Ovary (tissue), 7 donors: ENCODE measurements at regions not wholly inside any gene's neighbourhood (a gene's known extent, or its start where the extent isn't known, plus 50 kb on each side); places are given as distances from the start of the nearest gene placed in this dataset.
"Not testable (repeated sequence)": the region's sequence is repeated elsewhere in the genome, so short reads cannot be mapped to it uniquely, and the experiment has no call there.

ENCODE experiments used
- DNase-seq, 5 donors: peaks; one replicate each; pipeline ENCODE4 v3.0.0-alpha.2; 2019 to 2020
- H3K27ac ChIP-seq, 2 donors: fragments of 200-600 bp; one replicate each; pipeline versions ENCODE4 v1.5.1 to v1.8.0; 2019 to 2022
- H3K27me3 ChIP-seq: fragments of 200-600 bp; one replicate; pipeline ENCODE4 v1.8.0; 2022
- H3K36me3 ChIP-seq: fragments of 200-600 bp; sonication (generic); one replicate; pipeline ENCODE4 v1.5.1; 2019
- H3K4me1 ChIP-seq: one replicate; pipeline ENCODE4 v1.8.1; 2013; ENCODE audit warnings: mild to moderate bottlenecking, moderate library complexity; ENCODE audit not compliant: insufficient read depth
- H3K4me3 ChIP-seq: fragments of 200-600 bp; sonication (generic); one replicate; pipeline ENCODE4 v1.5.1; 2017
- H3K9me3 ChIP-seq, 2 donors: fragments of 200-600 bp in 1 of 2; sonication (generic) in 1 of 2; one replicate each; pipeline versions ENCODE4 v1.5.1 to v1.8.1; 2013 to 2019; ENCODE audit warnings: mild to moderate bottlenecking in 1 of 2, moderate library complexity in 1 of 2
- CTCF ChIP-seq, 3 donors: fragments of 450-650 bp in 2 of 3; fragments of 200-600 bp in 1 of 3; IDR thresholded peaks; one replicate each; pipeline versions ENCODE4 v1.5.1 to v1.8.0; 2016 to 2022; ENCODE audit warnings: antibody characterized with exemption in 3 of 3, mild to moderate bottlenecking in 1 of 3
- EP300 ChIP-seq: sonication (generic); formaldehyde crosslinking; IDR thresholded peaks from one replicate; pipeline ENCODE4 v1.6.1; 2017; ENCODE audit warnings: antibody characterized with exemption
- POLR2A ChIP-seq: fragments of 450-650 bp; IDR thresholded peaks from one replicate; pipeline ENCODE4 v1.6.1; 2017; ENCODE audit warnings: antibody characterized with exemption, mild to moderate bottlenecking, moderate library complexity
- WGBS, 3 donors: extraction: QIAGEN DNeasy Blood & Tissue Kit in 1 of 3; methylation state at CpG; one replicate each; pipeline versions ENCODE4 v1.1.5 to v1.1.7; 2013 to 2017; 5-methylcytosine and 5-hydroxymethylcytosine counted together
- intact Hi-C, 4 donors: fragments of 100-400 bp; cut with DNase I; formaldehyde crosslinking; loops; one replicate each; pipeline versions ENCODE4 v1.11.0 to v1.15.1; 2022 to 2023
- donor health status: DM: no; HTN: no; CAD: no; lungs with moderate emphysema.
- donor health status: DM: no; HTN: no; CAD: no.
- donor health status: Bipolar disorder and iron deficiency.
- donor health status: DM: no; HTN: no; CAD: no.
- donor health status: DM: yes; HTN: yes; CAD: no.

DNA sequence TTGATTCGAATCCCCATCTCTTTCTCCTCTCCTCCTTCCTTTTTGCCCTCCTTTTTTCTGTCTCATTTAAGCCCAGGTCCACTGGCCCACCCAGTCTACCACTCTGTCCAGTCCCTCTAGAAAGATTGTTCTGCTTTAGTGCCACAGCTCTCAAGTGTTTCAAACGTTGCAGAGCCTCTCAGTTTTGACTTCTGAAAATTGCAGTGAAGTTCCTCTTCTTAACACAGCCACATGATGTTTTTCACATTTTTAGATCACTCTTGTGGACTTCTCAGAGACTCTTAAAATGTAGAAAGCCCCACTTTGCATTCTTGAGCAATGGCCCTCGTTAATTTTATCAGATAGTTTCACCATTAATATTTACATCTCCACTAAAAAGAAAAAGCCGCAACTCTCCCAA lies 253.1 kb downstream of the HAPSTR1 start:
- no peaks in the 10 kb centered on the region for H3K9me3 ChIP-seq
- TF ChIP-seq CTCF (IDR thresholded peaks at IDR 0.05) = no peak
- TF ChIP-seq EP300 = no peak
- no peak for TF ChIP-seq POLR2A
- no peaks in the 10 kb centered on the region for H3K4me1 ChIP-seq
- no peak overlapping the region for H3K27ac ChIP-seq
- H3K36me3 ChIP-seq = no peaks in the 10 kb centered on the region
- WGBS, 3 donors = 53 to 67% (median 59%) methylated on average over 4 of the region's 4 CpGs
- no peak for DNase-seq
- intact Hi-C loops = no loop called here
- no peak overlapping the region for H3K4me3 ChIP-seq
- no peaks in the 10 kb centered on the region for H3K27me3 ChIP-seq

- Histone ChIP-seq H3K9me3 (no peaks in the 10 kb centered on the region), H3K27me3 (no peaks in the 10 kb centered on the region), H3K4me3 (no peak overlapping the region), H3K4me1 (no peaks in the 10 kb centered on the region), H3K36me3 (no peaks in the 10 kb centered on the region), H3K27ac (no peak overlapping the region)
- intact Hi-C loops = no loop called here
- no peak for TF ChIP-seq CTCF (IDR thresholded peaks at IDR 0.05)
- no peak for TF ChIP-seq EP300
- no peak for TF ChIP-seq POLR2A
- DNase-seq = no peak
- 77 to 83% (median 79%) methylated on average over 9 of the region's 9 CpGs for WGBS, 3 donors
Measured at GRCh38 chr16:9345046-9345445, 253.6 kb downstream of the HAPSTR1 start.

- no peaks in the 10 kb centered on the region for H3K4me1 ChIP-seq
- H3K4me3 ChIP-seq = no peak overlapping the region
- no peak for DNase-seq
- intact Hi-C loops = no loop called here
- no peaks in the 10 kb centered on the region for H3K27me3 ChIP-seq
- no peaks in the 10 kb centered on the region for H3K36me3 ChIP-seq
- H3K9me3 ChIP-seq = no peaks in the 10 kb centered on the region
- 32 to 65% (median 55%) methylated on average over 1 of the region's 1 CpG for WGBS, 3 donors
- TF ChIP-seq EP300 (no peak), POLR2A (no peak), CTCF (IDR thresholded peaks at IDR 0.05) (no peak)
- no peak overlapping the region for H3K27ac ChIP-seq
Measured at GRCh38 chr16:9345880-9346279, 254.4 kb downstream of the HAPSTR1 start.

DNA sequence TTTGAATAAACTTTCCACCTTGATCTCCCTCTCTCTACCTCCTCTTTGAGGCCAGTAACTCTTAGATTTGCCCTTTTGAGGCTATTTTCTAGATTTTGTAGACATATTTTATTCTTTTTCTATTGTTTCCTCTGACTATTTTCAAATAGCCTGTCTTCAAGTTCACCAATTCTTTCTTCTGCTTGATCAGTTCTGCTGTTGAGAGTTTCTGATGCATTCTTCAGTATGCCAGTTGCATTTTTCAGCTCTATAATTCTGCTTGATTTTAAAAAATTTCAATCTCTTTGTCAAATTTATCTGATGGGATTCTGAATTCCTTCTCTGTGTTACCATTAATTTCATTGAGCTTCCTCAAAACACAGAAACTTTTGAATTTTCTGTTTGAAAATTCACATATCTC lies 257.5 kb downstream of the HAPSTR1 start:
- Histone ChIP-seq H3K9me3 (no peaks in the 10 kb centered on the region), H3K27me3 (no peaks in the 10 kb centered on the region), H3K4me1 (no peaks in the 10 kb centered on the region), H3K4me3 (no peak overlapping the region), H3K36me3 (no peaks in the 10 kb centered on the region), H3K27ac (no peak overlapping the region)
- no peak for DNase-seq
- no peak for TF ChIP-seq POLR2A
- intact Hi-C loops = no loop called here

GRCh38 chr16:9349373-9349960 lies 258.0 kb downstream of the HAPSTR1 start:
- H3K9me3 ChIP-seq, H3K27me3 ChIP-seq, H3K36me3 ChIP-seq, H3K27ac ChIP-seq, intact Hi-C loops, H3K4me3 ChIP-seq, DNase-seq, H3K4me1 ChIP-seq: not testable (repeated sequence)
- WGBS, 3 donors = 80 to 85% (median 81%) methylated on average over 8 of the region's 8 CpGs

DNA sequence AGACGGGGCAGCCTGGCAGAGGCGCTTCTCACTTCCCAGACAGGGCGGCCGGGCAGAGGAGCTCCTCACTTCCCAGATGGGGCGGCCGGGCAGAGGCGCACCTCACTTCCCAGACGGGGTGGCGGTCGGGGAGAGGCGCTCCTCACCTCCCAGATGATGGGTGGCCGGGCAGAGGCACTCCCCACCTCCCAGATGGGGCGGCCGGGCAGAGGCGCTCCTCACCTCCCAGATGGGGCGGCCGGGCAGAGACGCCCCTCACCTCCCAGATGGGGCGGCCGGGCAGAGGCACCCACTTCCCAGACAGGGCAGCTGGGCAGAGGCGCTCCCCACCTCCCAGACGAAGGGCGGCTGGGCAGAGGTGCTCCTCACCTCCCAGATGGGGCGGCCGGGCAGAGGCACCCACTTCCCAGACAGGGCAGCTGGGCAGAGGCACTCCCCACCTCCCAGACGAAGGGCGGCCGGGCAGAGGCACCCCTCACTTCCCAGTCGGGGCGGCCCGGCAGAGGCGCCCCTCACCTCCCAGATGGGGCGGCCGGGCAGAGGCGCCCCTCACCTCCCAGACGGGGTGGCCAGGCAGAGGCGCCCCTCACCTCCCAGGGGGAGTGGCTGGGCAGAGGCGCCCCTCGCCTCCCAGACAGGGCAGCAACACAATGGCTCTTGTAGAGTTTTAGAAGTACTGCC lies 258.8 kb downstream of the HAPSTR1 start:
- not testable (repeated sequence) for H3K36me3 ChIP-seq, H3K27ac ChIP-seq, H3K4me1 ChIP-seq, DNase-seq, H3K9me3 ChIP-seq, H3K4me3 ChIP-seq, H3K27me3 ChIP-seq
- intact Hi-C loops = loop anchor here in 1 of 4 donors (5.0 kb wide), 1 partner anchor 412 kb away; no protein-coding TSS in a partner anchor
- WGBS, 3 donors = 92 to 94% (median 93%) methylated on average over 25 to 39 of the region's 39 CpGs
